Cardiac muscle cell (in vitro differentiated cells and primary cell): ENCODE measurements at regions not wholly inside any gene's neighbourhood (a gene's known extent, or its start where the extent isn't known, plus 50 kb on each side); places are given as distances from the start of the nearest gene placed in this dataset.

Experiments used
- DNase-seq, 2 donors: peaks; one replicate each; pipeline versions ENCODE4 v3.0.0 to v3.0.0-alpha.2; 2010 to 2017; ENCODE audit warnings: low read depth in 1 of 2, low spot score in 1 of 2
- H3K27ac ChIP-seq: fragments of 200-600 bp; sonication (generic); 2 replicates; pipeline ENCODE4 v1.5.1; 2016
- H3K27me3 ChIP-seq: fragments of 200-600 bp; sonication (generic); 2 replicates; pipeline ENCODE4 v1.6.0; 2016; ENCODE audit warnings: control low read depth
- H3K36me3 ChIP-seq: fragments of 200-600 bp; sonication (generic); 2 replicates; pipeline ENCODE4 v1.5.1; 2016; ENCODE audit warnings: control low read depth
- H3K4me1 ChIP-seq: fragments of 200-600 bp; sonication (generic); 2 replicates; pipeline ENCODE4 v1.8.1; 2017; ENCODE audit warnings: low read depth, mild to moderate bottlenecking, mixed run types
- H3K4me3 ChIP-seq: fragments of 200-600 bp; sonication (generic); 2 replicates; pipeline ENCODE4 v1.5.1; 2016; ENCODE audit warnings: mild to moderate bottlenecking
- H3K9me3 ChIP-seq: fragments of 200-600 bp; sonication (generic); 2 replicates; pipeline ENCODE4 v1.5.1; 2017; ENCODE audit warnings: low read depth, mild to moderate bottlenecking, control low read depth
- TF ChIP-seq, protein P1 (sequence below): IDR thresholded peaks from 2 replicates; pipeline ENCODE4 v1.5.1; 2012; ENCODE audit warnings: low read depth, mild to moderate bottlenecking, low read length

DNA sequence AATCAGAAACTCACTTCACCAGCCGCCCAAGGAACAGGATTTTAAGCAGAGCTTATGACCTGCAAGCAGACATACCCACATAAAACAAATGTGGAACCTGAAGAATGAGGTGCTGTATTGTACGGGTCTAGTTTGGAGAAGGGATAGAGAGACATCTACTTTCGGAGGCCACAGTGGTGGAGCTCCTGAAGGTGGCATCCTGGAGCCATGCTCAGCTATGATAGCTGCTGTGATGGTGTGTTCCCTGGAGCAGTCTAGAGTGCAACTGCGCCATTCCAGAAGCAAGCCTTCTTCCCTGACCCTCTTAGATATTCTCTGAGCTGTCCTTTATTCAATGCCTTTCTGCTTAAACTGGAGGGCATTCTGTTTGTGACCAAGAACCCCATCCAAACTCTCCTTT lies 402.6 kb downstream of the FUT8 start:
- Histone ChIP-seq H3K27ac (no peak overlapping the region), H3K36me3 (no peaks in the 10 kb centered on the region), H3K9me3 (no peaks in the 10 kb centered on the region), H3K4me1 (no peaks in the 10 kb centered on the region), H3K27me3 (no peaks in the 10 kb centered on the region), H3K4me3 (no peak overlapping the region)
- TF ChIP-seq, protein P1, sequence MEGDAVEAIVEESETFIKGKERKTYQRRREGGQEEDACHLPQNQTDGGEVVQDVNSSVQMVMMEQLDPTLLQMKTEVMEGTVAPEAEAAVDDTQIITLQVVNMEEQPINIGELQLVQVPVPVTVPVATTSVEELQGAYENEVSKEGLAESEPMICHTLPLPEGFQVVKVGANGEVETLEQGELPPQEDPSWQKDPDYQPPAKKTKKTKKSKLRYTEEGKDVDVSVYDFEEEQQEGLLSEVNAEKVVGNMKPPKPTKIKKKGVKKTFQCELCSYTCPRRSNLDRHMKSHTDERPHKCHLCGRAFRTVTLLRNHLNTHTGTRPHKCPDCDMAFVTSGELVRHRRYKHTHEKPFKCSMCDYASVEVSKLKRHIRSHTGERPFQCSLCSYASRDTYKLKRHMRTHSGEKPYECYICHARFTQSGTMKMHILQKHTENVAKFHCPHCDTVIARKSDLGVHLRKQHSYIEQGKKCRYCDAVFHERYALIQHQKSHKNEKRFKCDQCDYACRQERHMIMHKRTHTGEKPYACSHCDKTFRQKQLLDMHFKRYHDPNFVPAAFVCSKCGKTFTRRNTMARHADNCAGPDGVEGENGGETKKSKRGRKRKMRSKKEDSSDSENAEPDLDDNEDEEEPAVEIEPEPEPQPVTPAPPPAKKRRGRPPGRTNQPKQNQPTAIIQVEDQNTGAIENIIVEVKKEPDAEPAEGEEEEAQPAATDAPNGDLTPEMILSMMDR: no peak
- DNase-seq: no peak

DNA sequence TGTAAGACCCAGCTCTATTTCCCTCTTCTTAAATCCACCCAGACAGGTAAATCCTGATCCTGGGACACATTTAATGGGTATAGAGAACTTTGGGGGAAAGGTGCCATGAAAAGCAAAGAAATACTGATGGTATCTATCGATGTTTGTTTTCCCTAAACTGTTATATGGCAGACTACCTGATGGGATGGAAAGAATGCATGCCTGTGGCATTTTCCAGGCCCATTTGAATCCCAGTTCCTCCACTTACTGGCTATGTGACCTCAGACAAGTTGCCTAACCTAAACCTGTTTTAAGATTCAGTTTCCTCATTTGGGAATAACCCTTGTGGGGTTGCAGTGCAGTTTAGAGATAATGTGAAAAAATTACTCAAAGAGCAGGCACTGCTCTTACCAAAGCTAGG lies 404.5 kb downstream of the FUT8 start:
- H3K36me3 ChIP-seq: no peaks in the 10 kb centered on the region
- no peak overlapping the region for H3K4me3 ChIP-seq
- H3K27me3 ChIP-seq: no peaks in the 10 kb centered on the region
- TF ChIP-seq, protein P1: no peak
- H3K27ac ChIP-seq: no peak overlapping the region
- no peak for DNase-seq
- H3K9me3 ChIP-seq: no peaks in the 10 kb centered on the region
- H3K4me1 ChIP-seq: no peaks in the 10 kb centered on the region

DNA sequence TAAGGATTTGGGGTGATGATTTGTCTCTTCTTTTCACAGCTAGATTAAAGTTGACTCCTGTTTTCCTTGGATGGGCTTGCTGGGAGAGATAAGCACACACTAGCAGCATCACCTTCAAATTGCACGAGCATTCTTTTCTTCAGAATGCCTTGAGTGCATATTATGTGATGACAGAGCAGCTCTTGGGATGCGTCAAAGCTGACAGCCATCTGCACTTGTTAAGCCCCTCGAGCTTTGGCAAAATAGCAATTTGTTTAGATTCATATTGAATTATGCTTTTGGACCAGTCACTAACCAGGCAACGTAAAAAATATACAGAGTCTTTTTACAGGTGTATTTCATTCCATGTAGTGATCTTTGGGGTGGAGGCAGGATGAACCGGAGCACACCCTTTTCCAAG lies 407.0 kb downstream of the FUT8 start:
- no peaks in the 10 kb centered on the region for H3K27me3 ChIP-seq
- H3K4me3 ChIP-seq: no peak overlapping the region
- H3K36me3 ChIP-seq: no peaks in the 10 kb centered on the region
- no peaks in the 10 kb centered on the region for H3K4me1 ChIP-seq
- TF ChIP-seq, protein P1: no peak
- no peaks in the 10 kb centered on the region for H3K9me3 ChIP-seq
- H3K27ac ChIP-seq: no peak overlapping the region
- DNase-seq: no peak

DNA sequence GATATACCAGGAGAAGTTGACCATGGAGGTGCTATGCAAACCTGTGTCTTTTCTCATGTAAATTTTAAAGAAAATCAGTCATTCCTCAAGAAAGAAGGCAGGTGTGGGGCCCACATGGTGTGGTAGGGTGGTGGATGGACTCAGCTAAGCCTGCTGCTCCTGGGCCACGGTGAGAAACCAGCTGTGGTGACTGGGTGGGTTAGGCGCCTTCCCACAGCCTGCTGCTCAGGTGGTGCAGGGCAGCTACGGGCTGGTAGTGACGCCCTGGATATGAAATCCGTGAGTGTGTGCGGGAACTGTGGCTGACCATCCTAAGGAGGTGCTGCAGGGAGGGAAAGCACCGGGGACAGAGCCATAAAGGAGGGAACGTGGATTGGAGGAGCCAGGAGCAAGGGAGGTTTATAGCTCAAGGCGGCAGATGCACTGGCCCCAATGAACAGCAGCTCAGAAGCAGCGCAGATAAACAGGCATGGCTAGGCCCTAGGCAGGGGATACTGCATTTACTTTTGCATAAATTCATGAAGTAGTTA lies 408.8 kb downstream of the FUT8 start:
- H3K9me3 ChIP-seq: no peaks in the 10 kb centered on the region
- DNase-seq: no peak
- TF ChIP-seq, protein P1: no peak
- no peaks in the 10 kb centered on the region for H3K36me3 ChIP-seq
- H3K27me3 ChIP-seq: no peaks in the 10 kb centered on the region
- H3K4me1 ChIP-seq: no peaks in the 10 kb centered on the region
- no peak overlapping the region for H3K4me3 ChIP-seq
- H3K27ac ChIP-seq: no peak overlapping the region

DNA sequence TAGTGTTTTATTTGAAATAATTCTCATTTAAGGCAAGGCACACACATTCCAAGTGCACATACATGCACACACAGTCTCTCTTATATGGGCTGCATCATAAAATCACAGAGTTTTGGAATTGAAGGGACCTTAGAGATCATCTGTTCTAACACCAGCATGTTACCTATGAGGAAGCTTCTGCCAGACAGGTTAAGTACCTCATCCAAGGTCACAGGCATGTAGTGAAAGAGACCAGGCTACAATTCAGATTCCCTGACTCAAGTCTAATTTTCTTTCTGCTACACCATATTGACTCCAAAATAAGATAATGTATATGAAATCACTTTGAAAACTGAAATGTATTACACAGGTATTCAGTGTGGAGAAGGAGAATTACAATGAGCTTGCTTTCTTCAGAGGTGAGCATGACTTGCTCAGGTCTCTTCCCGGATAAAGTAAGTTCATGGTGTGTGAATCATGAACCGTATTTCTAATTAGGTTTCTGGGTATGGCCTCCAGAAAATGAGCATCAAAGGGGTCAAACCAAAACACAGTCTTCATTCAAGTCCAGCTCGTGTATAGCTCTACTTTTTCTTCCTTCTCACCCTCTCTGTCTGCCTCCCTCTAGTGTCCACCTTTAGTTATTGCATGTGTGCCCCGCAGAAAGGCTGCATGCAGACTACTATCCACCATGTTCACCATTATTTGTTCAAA lies 411.9 kb downstream of the FUT8 start:
- DNase-seq: peak; percentile 75 to 82
- H3K27me3 ChIP-seq: no peaks in the 10 kb centered on the region
- H3K4me3 ChIP-seq: no peak overlapping the region
- no peaks in the 10 kb centered on the region for H3K9me3 ChIP-seq
- H3K36me3 ChIP-seq: no peaks in the 10 kb centered on the region
- TF ChIP-seq, protein P1: peak; percentile 94
- H3K27ac ChIP-seq: no peak overlapping the region
- no peaks in the 10 kb centered on the region for H3K4me1 ChIP-seq

DNA sequence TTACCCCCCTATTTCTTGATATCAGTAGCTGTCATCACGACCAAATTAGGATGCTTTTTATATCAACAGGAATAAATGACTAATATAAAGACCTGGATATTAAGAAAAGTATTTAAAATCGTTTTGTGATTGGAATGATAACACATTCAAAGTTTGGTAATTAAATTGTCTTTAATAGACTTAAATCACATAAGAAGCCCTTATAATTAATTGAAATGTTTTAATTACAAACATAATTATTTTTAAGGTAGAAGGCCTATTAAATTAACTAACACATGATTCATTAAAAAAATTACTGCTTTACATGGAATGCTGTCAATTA lies 412.4 kb downstream of the FUT8 start:
- no peaks in the 10 kb centered on the region for H3K36me3 ChIP-seq
- H3K27me3 ChIP-seq: no peaks in the 10 kb centered on the region
- H3K27ac ChIP-seq: no peak overlapping the region
- TF ChIP-seq, protein P1: no peak
- DNase-seq: no peak
- no peaks in the 10 kb centered on the region for H3K9me3 ChIP-seq
- no peaks in the 10 kb centered on the region for H3K4me1 ChIP-seq
- no peak overlapping the region for H3K4me3 ChIP-seq
